Amniotic stem cell (primary cell): ENCODE measurements at regions not wholly inside any gene's neighbourhood (a gene's known extent, or its start where the extent isn't known, plus 50 kb on each side); places are given as distances from the start of the nearest gene placed in this dataset.

Source experiments
- DNase-seq: peaks from one replicate; lab custom pipeline; 2025; lab: John Stamatoyannopoulos, UW

GRCh38 chr6:145383428-145383827 lies 351.9 kb downstream of the EPM2A start:
- no peak for DNase-seq

- DNase-seq = no peak
Observed at GRCh38 chr6:145384503-145384902, 350.8 kb downstream of the EPM2A start.

GRCh38 chr6:145396499-145396898 lies 338.8 kb downstream of the EPM2A start:
- no peak for DNase-seq

- no peak for DNase-seq
Observed at GRCh38 chr6:145400508-145400907, 334.8 kb downstream of the EPM2A start.

- DNase-seq = no peak
Observed at GRCh38 chr6:145405006-145405551, 330.2 kb downstream of the EPM2A start.

- no peak for DNase-seq
Observed at GRCh38 chr6:145406783-145407182, 328.5 kb downstream of the EPM2A start.

- no peak for DNase-seq
Observed at GRCh38 chr6:145415616-145416015, 319.7 kb downstream of the EPM2A start.

- DNase-seq = no peak
Observed at GRCh38 chr6:145420599-145420998, 314.7 kb downstream of the EPM2A start.

- DNase-seq = no peak
Observed at GRCh38 chr6:145423936-145424335, 311.4 kb downstream of the EPM2A start.

- DNase-seq = no peak
Observed at GRCh38 chr6:145427232-145427631, 308.1 kb downstream of the EPM2A start.

- no peak for DNase-seq
Observed at GRCh38 chr6:145428706-145429105, 306.6 kb downstream of the EPM2A start.

- no peak for DNase-seq
Observed at GRCh38 chr6:145442110-145442509, 293.2 kb downstream of the EPM2A start.

GRCh38 chr6:145445674-145446073 lies 289.6 kb downstream of the EPM2A start:
- no peak for DNase-seq

- no peak for DNase-seq
Observed at GRCh38 chr6:145451029-145451428, 284.3 kb downstream of the EPM2A start.

- DNase-seq = no peak
Observed at GRCh38 chr6:145453376-145453775, 281.9 kb downstream of the EPM2A start.

GRCh38 chr6:145454006-145454405 lies 281.3 kb downstream of the EPM2A start:
- DNase-seq = no peak

- no peak for DNase-seq
Observed at GRCh38 chr6:145457556-145457955, 277.8 kb downstream of the EPM2A start.

- no peak for DNase-seq
Observed at GRCh38 chr6:145468534-145468933, 266.8 kb downstream of the EPM2A start.

GRCh38 chr6:145469021-145469420 lies 266.3 kb downstream of the EPM2A start:
- no peak for DNase-seq

GRCh38 chr6:145475794-145476396 lies 259.4 kb downstream of the EPM2A start:
- DNase-seq = no peak

- DNase-seq = no peak
Observed at GRCh38 chr6:145480024-145480423, 255.3 kb downstream of the EPM2A start.

- no peak for DNase-seq
Observed at GRCh38 chr6:145483191-145483996, 251.9 kb downstream of the EPM2A start.

GRCh38 chr6:145485288-145485687 lies 250.0 kb downstream of the EPM2A start:
- no peak for DNase-seq
